Fibroblast of the conjunctiva (primary cell): ENCODE measurements at regions not wholly inside any gene's neighbourhood (a gene's known extent, or its start where the extent isn't known, plus 50 kb on each side); places are given as distances from the start of the nearest gene placed in this dataset.

Experiments used
- DNase-seq: peaks from one replicate; pipeline ENCODE4 v3.0.0-alpha.2; 2010; ENCODE audit warnings: low read depth

GRCh38 chr4:166363198-166363597 is 490.2 kb downstream of the TLL1 start:
- no peak for DNase-seq

GRCh38 chr4:166366012-166366411 is 493.0 kb downstream of the TLL1 start:
- no peak for DNase-seq

GRCh38 chr4:166377578-166377977 is 504.5 kb downstream of the TLL1 start:
- no peak for DNase-seq

GRCh38 chr4:166386491-166387360 is 513.7 kb downstream of the TLL1 start:
- DNase-seq: no peak

GRCh38 chr4:166391501-166391900 is 518.5 kb downstream of the TLL1 start:
- DNase-seq: no peak

- DNase-seq: no peak
Observed at GRCh38 chr4:166399021-166399420, 526.0 kb downstream of the TLL1 start.

- no peak for DNase-seq
Observed at GRCh38 chr4:166400270-166400894, 527.3 kb downstream of the TLL1 start.

- no peak for DNase-seq
Observed at GRCh38 chr4:166413356-166413755, 540.3 kb downstream of the TLL1 start.

- no peak for DNase-seq
Observed at GRCh38 chr4:166414431-166414830, 541.4 kb downstream of the TLL1 start.

- no peak for DNase-seq
Observed at GRCh38 chr4:166415749-166416148, 542.7 kb downstream of the TLL1 start.

- DNase-seq: peak; percentile 91
Observed at GRCh38 chr4:166421556-166422156, 548.6 kb downstream of the TLL1 start.

- peak; percentile 50 for DNase-seq
Observed at GRCh38 chr4:166422475-166422874, 549.4 kb downstream of the TLL1 start.

GRCh38 chr4:166426300-166426863 is 553.3 kb downstream of the TLL1 start:
- no peak for DNase-seq

GRCh38 chr4:166432125-166432524 is 559.1 kb downstream of the TLL1 start:
- DNase-seq: no peak

GRCh38 chr4:166432842-166433241 is 559.8 kb downstream of the TLL1 start:
- no peak for DNase-seq

GRCh38 chr4:166435449-166435848 is 562.4 kb downstream of the TLL1 start:
- no peak for DNase-seq

GRCh38 chr4:166458756-166459155 is 585.7 kb downstream of the TLL1 start:
- DNase-seq: no peak

GRCh38 chr4:166459621-166460020 is 586.6 kb downstream of the TLL1 start:
- no peak for DNase-seq

GRCh38 chr4:166460769-166461550 is 587.9 kb downstream of the TLL1 start:
- no peak for DNase-seq

- no peak for DNase-seq
Observed at GRCh38 chr4:166481055-166481454, 608.0 kb downstream of the TLL1 start.

- no peak for DNase-seq
Observed at GRCh38 chr4:166481739-166482138, 608.7 kb downstream of the TLL1 start.

- DNase-seq: no peak
Observed at GRCh38 chr4:166482758-166483157, 609.7 kb downstream of the TLL1 start.
